T-cell (primary cell): ENCODE measurements at regions not wholly inside any gene's neighbourhood (a gene's known extent, or its start where the extent isn't known, plus 50 kb on each side); places are given as distances from the start of the nearest gene placed in this dataset.
"Not testable (repeated sequence)": the region's sequence is repeated elsewhere in the genome, so short reads cannot be mapped to it uniquely, and the experiment has no call there.

ENCODE experiments used
- ATAC-seq, 4 experiments: fragments of 200-7000 bp in 3 of 4; fragments of 150-1000 bp in 1 of 4; cut with Tn5 transposase; replicated peaks in 1 of 4; 1 replicate in 3 of 4; 2 replicates in 1 of 4; pipeline ENCODE4 v1.10.0; 2021; ENCODE audit warnings: moderate library complexity in 3 of 4, mild to moderate bottlenecking in 2 of 4, moderate number of reproducible peaks in 1 of 4
- CTCF ChIA-PET, 2 donors: fragments of 300-600 bp; sonication (Branson Sonifier 250); formaldehyde crosslinking; loops; one replicate each; lab custom pipeline; 2022; ENCODE audit warnings: antibody characterized with exemption in 2 of 2; lab: Charles Lee
- POLR2A ChIA-PET, 2 donors: fragments of 300-600 bp; sonication (Branson Sonifier 250); formaldehyde crosslinking; loops; one replicate each; lab custom pipeline; 2022; ENCODE audit warnings: antibody characterized with exemption in 2 of 2; lab: Charles Lee
- DNase-seq, 35 experiments: peaks; one replicate each; pipeline versions ENCODE4 v3.0.0 to v3.0.0-alpha.2; 2013 to 2023
- H3K27ac ChIP-seq: one replicate; pipeline ENCODE4 v1.5.1; 2013; ENCODE audit warnings: low read length
- H3K27me3 ChIP-seq, 2 experiments: replicated peaks in 1 of 2; 1 replicate in 1 of 2; 2 replicates in 1 of 2; pipeline versions ENCODE4 v1.6.1 to v1.7.0; 2013; ENCODE audit warnings: low read length in 1 of 2, mixed read lengths in 1 of 2; ENCODE audit not compliant: control insufficient read depth in 2 of 2, insufficient read depth in 2 of 2; ENCODE audit errors: extremely low read depth in 1 of 2
- H3K36me3 ChIP-seq, 2 donors: 1 replicate in 1 of 2; 2 replicates in 1 of 2; pipeline versions ENCODE4 v1.6.1 to v1.7.0; 2013; ENCODE audit warnings: low read length in 1 of 2; ENCODE audit not compliant: control insufficient read depth in 2 of 2, insufficient read depth in 1 of 2; ENCODE audit errors: extremely low read depth in 1 of 2
- H3K4me1 ChIP-seq, 2 experiments: 1 replicate in 1 of 2; 2 replicates in 1 of 2; pipeline versions ENCODE4 v1.6.1 to v1.7.0; 2013; ENCODE audit warnings: low read length in 2 of 2, mixed read lengths in 1 of 2; ENCODE audit not compliant: insufficient read depth in 2 of 2, control insufficient read depth in 1 of 2; ENCODE audit errors: extremely low read depth in 1 of 2
- H3K4me3 ChIP-seq, 2 donors: 1 replicate in 1 of 2; 2 replicates in 1 of 2; pipeline versions ENCODE4 v1.5.1 to v1.7.0; 2013; ENCODE audit warnings: mild to moderate bottlenecking in 2 of 2, low read length in 1 of 2, moderate library complexity in 1 of 2; ENCODE audit not compliant: control insufficient read depth in 1 of 2; ENCODE audit errors: extremely low read depth in 1 of 2
- H3K9me3 ChIP-seq: 2 replicates; pipeline ENCODE4 v1.7.0; 2013
- H3K27ac Mint-ChIP-seq, 2 donors: one replicate each; pipeline ENCODE4 v1.8.0; 2020 to 2021; ENCODE audit warnings: mild to moderate bottlenecking in 2 of 2, mixed read lengths in 2 of 2
- H3K27me3 Mint-ChIP-seq, 2 donors: one replicate each; pipeline ENCODE4 v1.8.0; 2021 to 2022; ENCODE audit warnings: mixed read lengths in 2 of 2
- H3K36me3 Mint-ChIP-seq: one replicate; pipeline ENCODE4 v1.8.0; 2021; ENCODE audit warnings: mixed read lengths
- H3K4me1 Mint-ChIP-seq, 3 donors: one replicate each; pipeline ENCODE4 v1.8.0; 2020 to 2022; ENCODE audit warnings: mixed read lengths in 3 of 3, mild to moderate bottlenecking in 1 of 3
- H3K4me3 Mint-ChIP-seq, 3 donors: one replicate each; pipeline ENCODE4 v1.8.0; 2020 to 2022; ENCODE audit warnings: mild to moderate bottlenecking in 3 of 3, mixed read lengths in 3 of 3, moderate library complexity in 3 of 3
- H3K9me3 Mint-ChIP-seq, 3 donors: one replicate each; pipeline ENCODE4 v1.8.0; 2020 to 2022; ENCODE audit warnings: mixed read lengths in 3 of 3
- WGBS: methylation state at CpG from one replicate; pipeline ENCODE4 v1.1.5; 2013; ENCODE audit warnings: missing lambda C conversion rate; ENCODE audit not compliant: insufficient coverage; 5-methylcytosine and 5-hydroxymethylcytosine counted together

GRCh38 chr5:71289946-71290345 lies 165.5 kb upstream of the BDP1 start:
- no CpG with 5 or more reads among the region's 42 CpGs for WGBS
- H3K27me3 ChIP-seq, H3K9me3 ChIP-seq, H3K4me3 Mint-ChIP-seq, H3K36me3 Mint-ChIP-seq, POLR2A ChIA-PET, H3K4me3 ChIP-seq, H3K4me1 ChIP-seq, H3K4me1 Mint-ChIP-seq, H3K9me3 Mint-ChIP-seq, H3K36me3 ChIP-seq, H3K27ac ChIP-seq, CTCF ChIA-PET, H3K27ac Mint-ChIP-seq, ATAC-seq, H3K27me3 Mint-ChIP-seq: not testable (repeated sequence)
- DNase-seq: peak in 1 of 35 experiments; percentile 74

- H3K27ac ChIP-seq, H3K4me3 Mint-ChIP-seq, H3K36me3 Mint-ChIP-seq, H3K27ac Mint-ChIP-seq, CTCF ChIA-PET, H3K9me3 Mint-ChIP-seq, H3K27me3 Mint-ChIP-seq, H3K9me3 ChIP-seq, H3K4me1 ChIP-seq, ATAC-seq, DNase-seq, H3K4me3 ChIP-seq, H3K27me3 ChIP-seq, H3K36me3 ChIP-seq, H3K4me1 Mint-ChIP-seq: not testable (repeated sequence)
- no CpG with 5 or more reads among the region's 2 CpGs for WGBS
- POLR2A ChIA-PET: interaction anchor here in 1 of 2 donors (0.6 kb wide), 1 partner anchor 941 kb away, joined by 3 read pairs; no protein-coding TSS in a partner anchor
Measured at GRCh38 chr5:71290979-71291378, 164.5 kb upstream of the BDP1 start.
